ENCODE measurements at regions not wholly inside any gene's neighbourhood (a gene's known extent, or its start where the extent isn't known, plus 50 kb on each side); places are given as distances from the start of the nearest gene placed in this dataset.

DNA sequence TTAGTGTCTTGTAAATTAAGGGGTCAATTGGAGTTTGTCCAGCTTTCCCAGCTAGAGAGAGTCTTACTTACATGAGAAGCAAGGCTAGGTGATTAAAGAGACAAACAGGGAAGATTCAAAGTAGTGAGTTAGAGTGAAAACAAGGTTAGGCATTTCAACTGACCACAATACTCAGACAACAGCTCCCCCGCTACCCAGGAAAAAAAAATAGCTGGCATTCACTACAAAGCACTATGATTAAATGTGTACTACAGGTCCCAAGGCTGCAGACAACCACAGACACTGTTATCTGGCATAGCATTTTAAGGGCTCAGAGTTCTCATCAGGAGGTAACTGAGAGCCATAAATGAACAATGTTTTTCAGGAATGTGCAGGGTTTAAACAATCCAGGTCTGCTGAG lies 680.9 kb downstream of the TMEM121 start:
- no peaks in the 10 kb centered on the region; the same call in 2 of the 3 replicates for H3K4me1 Mint-ChIP-seq
- peaks cover 6% of the 10 kb centered on the region for H3K27me3 Mint-ChIP-seq (ENCODE audit: insufficient read depth, low read depth, poor library complexity)
- H3K27me3 ChIP-seq (ENCODE audit: insufficient read depth): no peaks in the 10 kb centered on the region
- no peak overlapping the region for H3K27ac ChIP-seq (ENCODE audit: low read depth)
- H3K36me3 ChIP-seq (ENCODE audit: insufficient read depth): no peaks in the 10 kb centered on the region; the same call in 1 of the 2 replicates
- DNase-seq (ENCODE audit: low spot score): no peak
- H3K9me3 Mint-ChIP-seq: peaks cover 97% of the 10 kb centered on the region
- H3K36me3 Mint-ChIP-seq (ENCODE audit: low read depth): peaks cover 60% of the 10 kb centered on the region
- no peaks in the 10 kb centered on the region for H3F3A ChIP-seq (replicated peaks; ENCODE audit: low read depth)
- no peak overlapping the region for H3K27ac Mint-ChIP-seq
- H3K9me2 ChIP-seq (ENCODE audit: insufficient read depth): no peaks in the 10 kb centered on the region
- no peaks in the 10 kb centered on the region for H3K79me2 ChIP-seq (replicated peaks; ENCODE audit: insufficient read depth)
- no peaks in the 10 kb centered on the region for H3K4me1 ChIP-seq (ENCODE audit: insufficient read depth)
- TF ChIP-seq CREB1 (CRISPR knock-in tag; IDR thresholded peaks at IDR 0.05; ENCODE audit: low read depth): no peak
- TF ChIP-seq, protein P1, sequence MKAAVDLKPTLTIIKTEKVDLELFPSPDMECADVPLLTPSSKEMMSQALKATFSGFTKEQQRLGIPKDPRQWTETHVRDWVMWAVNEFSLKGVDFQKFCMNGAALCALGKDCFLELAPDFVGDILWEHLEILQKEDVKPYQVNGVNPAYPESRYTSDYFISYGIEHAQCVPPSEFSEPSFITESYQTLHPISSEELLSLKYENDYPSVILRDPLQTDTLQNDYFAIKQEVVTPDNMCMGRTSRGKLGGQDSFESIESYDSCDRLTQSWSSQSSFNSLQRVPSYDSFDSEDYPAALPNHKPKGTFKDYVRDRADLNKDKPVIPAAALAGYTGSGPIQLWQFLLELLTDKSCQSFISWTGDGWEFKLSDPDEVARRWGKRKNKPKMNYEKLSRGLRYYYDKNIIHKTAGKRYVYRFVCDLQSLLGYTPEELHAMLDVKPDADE (IDR thresholded peaks at IDR 0.05): no peak
- no peak for TF ChIP-seq STAT1 (IDR thresholded peaks at IDR 0.05; ENCODE audit: unreplicated experiment)
- TF ChIP-seq ZNF114 (CRISPR knock-in tag; IDR thresholded peaks at IDR 0.05): no peak
- no peak for TF ChIP-seq POLR2AphosphoS5 (IDR thresholded peaks at IDR 0.05; ENCODE audit: low read depth)
- no peak for TF ChIP-seq NANOG (IDR thresholded peaks at IDR 0.05; ENCODE audit: borderline replicate concordance)
- TF ChIP-seq, protein P2, sequence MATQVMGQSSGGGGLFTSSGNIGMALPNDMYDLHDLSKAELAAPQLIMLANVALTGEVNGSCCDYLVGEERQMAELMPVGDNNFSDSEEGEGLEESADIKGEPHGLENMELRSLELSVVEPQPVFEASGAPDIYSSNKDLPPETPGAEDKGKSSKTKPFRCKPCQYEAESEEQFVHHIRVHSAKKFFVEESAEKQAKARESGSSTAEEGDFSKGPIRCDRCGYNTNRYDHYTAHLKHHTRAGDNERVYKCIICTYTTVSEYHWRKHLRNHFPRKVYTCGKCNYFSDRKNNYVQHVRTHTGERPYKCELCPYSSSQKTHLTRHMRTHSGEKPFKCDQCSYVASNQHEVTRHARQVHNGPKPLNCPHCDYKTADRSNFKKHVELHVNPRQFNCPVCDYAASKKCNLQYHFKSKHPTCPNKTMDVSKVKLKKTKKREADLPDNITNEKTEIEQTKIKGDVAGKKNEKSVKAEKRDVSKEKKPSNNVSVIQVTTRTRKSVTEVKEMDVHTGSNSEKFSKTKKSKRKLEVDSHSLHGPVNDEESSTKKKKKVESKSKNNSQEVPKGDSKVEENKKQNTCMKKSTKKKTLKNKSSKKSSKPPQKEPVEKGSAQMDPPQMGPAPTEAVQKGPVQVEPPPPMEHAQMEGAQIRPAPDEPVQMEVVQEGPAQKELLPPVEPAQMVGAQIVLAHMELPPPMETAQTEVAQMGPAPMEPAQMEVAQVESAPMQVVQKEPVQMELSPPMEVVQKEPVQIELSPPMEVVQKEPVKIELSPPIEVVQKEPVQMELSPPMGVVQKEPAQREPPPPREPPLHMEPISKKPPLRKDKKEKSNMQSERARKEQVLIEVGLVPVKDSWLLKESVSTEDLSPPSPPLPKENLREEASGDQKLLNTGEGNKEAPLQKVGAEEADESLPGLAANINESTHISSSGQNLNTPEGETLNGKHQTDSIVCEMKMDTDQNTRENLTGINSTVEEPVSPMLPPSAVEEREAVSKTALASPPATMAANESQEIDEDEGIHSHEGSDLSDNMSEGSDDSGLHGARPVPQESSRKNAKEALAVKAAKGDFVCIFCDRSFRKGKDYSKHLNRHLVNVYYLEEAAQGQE (IDR thresholded peaks at IDR 0.05; ENCODE audit: unreplicated experiment): no peak
- no peak for TF ChIP-seq EZH2 (IDR thresholded peaks at IDR 0.05; ENCODE audit: low read depth, unreplicated experiment)
- TF ChIP-seq, protein P3, sequence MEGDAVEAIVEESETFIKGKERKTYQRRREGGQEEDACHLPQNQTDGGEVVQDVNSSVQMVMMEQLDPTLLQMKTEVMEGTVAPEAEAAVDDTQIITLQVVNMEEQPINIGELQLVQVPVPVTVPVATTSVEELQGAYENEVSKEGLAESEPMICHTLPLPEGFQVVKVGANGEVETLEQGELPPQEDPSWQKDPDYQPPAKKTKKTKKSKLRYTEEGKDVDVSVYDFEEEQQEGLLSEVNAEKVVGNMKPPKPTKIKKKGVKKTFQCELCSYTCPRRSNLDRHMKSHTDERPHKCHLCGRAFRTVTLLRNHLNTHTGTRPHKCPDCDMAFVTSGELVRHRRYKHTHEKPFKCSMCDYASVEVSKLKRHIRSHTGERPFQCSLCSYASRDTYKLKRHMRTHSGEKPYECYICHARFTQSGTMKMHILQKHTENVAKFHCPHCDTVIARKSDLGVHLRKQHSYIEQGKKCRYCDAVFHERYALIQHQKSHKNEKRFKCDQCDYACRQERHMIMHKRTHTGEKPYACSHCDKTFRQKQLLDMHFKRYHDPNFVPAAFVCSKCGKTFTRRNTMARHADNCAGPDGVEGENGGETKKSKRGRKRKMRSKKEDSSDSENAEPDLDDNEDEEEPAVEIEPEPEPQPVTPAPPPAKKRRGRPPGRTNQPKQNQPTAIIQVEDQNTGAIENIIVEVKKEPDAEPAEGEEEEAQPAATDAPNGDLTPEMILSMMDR (conservative IDR thresholded peaks at IDR 0.05; ENCODE audit: low read depth in 2 of 2): no peak
- TF ChIP-seq ZNF331 (CRISPR knock-in tag; IDR thresholded peaks at IDR 0.05; ENCODE audit: low read depth): no peak
- no peak for TF ChIP-seq JUNB (IDR thresholded peaks at IDR 0.05; ENCODE audit: unreplicated experiment)
- no peak for TF ChIP-seq EZH2phosphoT487 (IDR thresholded peaks at IDR 0.05; ENCODE audit: unreplicated experiment)
- TF ChIP-seq, protein P4, sequence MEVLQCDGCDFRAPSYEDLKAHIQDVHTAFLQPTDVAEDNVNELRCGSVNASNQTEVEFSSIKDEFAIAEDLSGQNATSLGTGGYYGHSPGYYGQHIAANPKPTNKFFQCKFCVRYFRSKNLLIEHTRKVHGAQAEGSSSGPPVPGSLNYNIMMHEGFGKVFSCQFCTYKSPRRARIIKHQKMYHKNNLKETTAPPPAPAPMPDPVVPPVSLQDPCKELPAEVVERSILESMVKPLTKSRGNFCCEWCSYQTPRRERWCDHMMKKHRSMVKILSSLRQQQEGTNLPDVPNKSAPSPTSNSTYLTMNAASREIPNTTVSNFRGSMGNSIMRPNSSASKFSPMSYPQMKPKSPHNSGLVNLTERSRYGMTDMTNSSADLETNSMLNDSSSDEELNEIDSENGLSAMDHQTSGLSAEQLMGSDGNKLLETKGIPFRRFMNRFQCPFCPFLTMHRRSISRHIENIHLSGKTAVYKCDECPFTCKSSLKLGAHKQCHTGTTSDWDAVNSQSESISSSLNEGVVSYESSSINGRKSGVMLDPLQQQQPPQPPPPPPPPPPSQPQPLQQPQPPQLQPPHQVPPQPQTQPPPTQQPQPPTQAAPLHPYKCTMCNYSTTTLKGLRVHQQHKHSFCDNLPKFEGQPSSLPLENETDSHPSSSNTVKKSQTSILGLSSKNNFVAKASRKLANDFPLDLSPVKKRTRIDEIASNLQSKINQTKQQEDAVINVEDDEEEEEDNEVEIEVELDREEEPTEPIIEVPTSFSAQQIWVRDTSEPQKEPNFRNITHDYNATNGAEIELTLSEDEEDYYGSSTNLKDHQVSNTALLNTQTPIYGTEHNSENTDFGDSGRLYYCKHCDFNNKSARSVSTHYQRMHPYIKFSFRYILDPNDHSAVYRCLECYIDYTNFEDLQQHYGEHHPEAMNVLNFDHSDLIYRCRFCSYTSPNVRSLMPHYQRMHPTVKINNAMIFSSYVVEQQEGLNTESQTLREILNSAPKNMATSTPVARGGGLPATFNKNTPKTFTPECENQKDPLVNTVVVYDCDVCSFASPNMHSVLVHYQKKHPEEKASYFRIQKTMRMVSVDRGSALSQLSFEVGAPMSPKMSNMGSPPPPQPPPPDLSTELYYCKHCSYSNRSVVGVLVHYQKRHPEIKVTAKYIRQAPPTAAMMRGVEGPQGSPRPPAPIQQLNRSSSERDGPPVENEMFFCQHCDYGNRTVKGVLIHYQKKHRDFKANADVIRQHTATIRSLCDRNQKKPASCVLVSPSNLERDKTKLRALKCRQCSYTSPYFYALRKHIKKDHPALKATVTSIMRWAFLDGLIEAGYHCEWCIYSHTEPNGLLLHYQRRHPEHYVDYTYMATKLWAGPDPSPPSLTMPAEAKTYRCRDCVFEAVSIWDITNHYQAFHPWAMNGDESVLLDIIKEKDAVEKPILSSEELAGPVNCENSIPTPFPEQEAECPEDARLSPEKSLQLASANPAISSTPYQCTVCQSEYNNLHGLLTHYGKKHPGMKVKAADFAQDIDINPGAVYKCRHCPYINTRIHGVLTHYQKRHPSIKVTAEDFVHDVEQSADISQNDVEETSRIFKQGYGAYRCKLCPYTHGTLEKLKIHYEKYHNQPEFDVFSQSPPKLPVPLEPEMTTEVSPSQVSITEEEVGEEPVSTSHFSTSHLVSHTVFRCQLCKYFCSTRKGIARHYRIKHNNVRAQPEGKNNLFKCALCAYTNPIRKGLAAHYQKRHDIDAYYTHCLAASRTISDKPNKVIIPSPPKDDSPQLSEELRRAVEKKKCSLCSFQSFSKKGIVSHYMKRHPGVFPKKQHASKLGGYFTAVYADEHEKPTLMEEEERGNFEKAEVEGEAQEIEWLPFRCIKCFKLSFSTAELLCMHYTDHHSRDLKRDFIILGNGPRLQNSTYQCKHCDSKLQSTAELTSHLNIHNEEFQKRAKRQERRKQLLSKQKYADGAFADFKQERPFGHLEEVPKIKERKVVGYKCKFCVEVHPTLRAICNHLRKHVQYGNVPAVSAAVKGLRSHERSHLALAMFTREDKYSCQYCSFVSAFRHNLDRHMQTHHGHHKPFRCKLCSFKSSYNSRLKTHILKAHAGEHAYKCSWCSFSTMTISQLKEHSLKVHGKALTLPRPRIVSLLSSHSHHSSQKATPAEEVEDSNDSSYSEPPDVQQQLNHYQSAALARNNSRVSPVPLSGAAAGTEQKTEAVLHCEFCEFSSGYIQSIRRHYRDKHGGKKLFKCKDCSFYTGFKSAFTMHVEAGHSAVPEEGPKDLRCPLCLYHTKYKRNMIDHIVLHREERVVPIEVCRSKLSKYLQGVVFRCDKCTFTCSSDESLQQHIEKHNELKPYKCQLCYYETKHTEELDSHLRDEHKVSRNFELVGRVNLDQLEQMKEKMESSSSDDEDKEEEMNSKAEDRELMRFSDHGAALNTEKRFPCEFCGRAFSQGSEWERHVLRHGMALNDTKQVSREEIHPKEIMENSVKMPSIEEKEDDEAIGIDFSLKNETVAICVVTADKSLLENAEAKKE (CRISPR knock-in tag; IDR thresholded peaks at IDR 0.05): no peak
- H2AFZ ChIP-seq: no peak overlapping the region
- no peak overlapping the region for H3K4me3 Mint-ChIP-seq
- H3K4me3 ChIP-seq: no peak overlapping the region
- ATAC-seq: no peak
- H3K4me2 ChIP-seq: no peak overlapping the region
- no peaks in the 10 kb centered on the region for H4K20me1 ChIP-seq (replicated peaks; ENCODE audit: insufficient read depth)
